ENCODE measurements at regions not wholly inside any gene's neighbourhood (a gene's known extent, or its start where the extent isn't known, plus 50 kb on each side); places are given as distances from the start of the nearest gene placed in this dataset.

GRCh38 chr2:41836948-41837347 is 210.9 kb upstream of the PKDCC start:
- peaks cover 0 to 3% (median 0%) of the 10 kb centered on the region in 8 donors for H3K9me3 Mint-ChIP-seq
- H3K4me3 Mint-ChIP-seq = no peak overlapping the region
- Histone ChIP-seq H3K4me1 (ENCODE audit: insufficient read depth, low read length) (peaks cover 10% of the 10 kb centered on the region), H3K9me3 (ENCODE audit: control insufficient read depth in 1 of 2, low read length in 2 of 2) (no peaks in the 10 kb centered on the region), H3K27me3 (ENCODE audit: insufficient read depth, low read length) (peaks cover 3% of the 10 kb centered on the region), H3K4me3 (ENCODE audit: low read length in 2 of 2) (no peak overlapping the region), H3K36me3 (ENCODE audit: insufficient read depth, low read length) (no peaks in the 10 kb centered on the region), H3K27ac (ENCODE audit: low read depth, low read length) (no peak overlapping the region)
- H3K27me3 Mint-ChIP-seq = peaks cover 19 to 30% of the 10 kb centered on the region in 2 donors
- intact Hi-C loops (cut with micrococcal nuclease) = no loop called here
- H3K27ac Mint-ChIP-seq = no peak overlapping the region
- ChIA-PET CTCF (ENCODE audit: partially characterized antibody) (interaction anchor here (1.5 kb wide), 1 partner anchor 249 kb away, joined by 4 read pairs; no protein-coding TSS in a partner anchor), POLR2A (ENCODE audit: partially characterized antibody) (no interaction called here)
- peaks cover 5 to 16% (median 11%) of the 10 kb centered on the region in 4 donors for H3K4me1 Mint-ChIP-seq
- DNase-seq = peak in 4 of 5 donors; percentile 12 to 30 (median 26)
- H3K36me3 Mint-ChIP-seq = no peaks in the 10 kb centered on the region

GRCh38 chr2:41837610-41838009 is 210.2 kb upstream of the PKDCC start:
- peaks cover 19 to 30% of the 10 kb centered on the region in 2 donors for H3K27me3 Mint-ChIP-seq
- peaks cover 5 to 16% (median 11%) of the 10 kb centered on the region in 4 donors for H3K4me1 Mint-ChIP-seq
- H3K27me3 ChIP-seq (ENCODE audit: insufficient read depth, low read length) = peaks cover 3% of the 10 kb centered on the region
- peaks cover 0 to 3% (median 0%) of the 10 kb centered on the region in 8 donors for H3K9me3 Mint-ChIP-seq
- intact Hi-C loops (cut with micrococcal nuclease) = no loop called here
- H3K4me1 ChIP-seq (ENCODE audit: insufficient read depth, low read length) = peaks cover 10% of the 10 kb centered on the region
- H3K27ac ChIP-seq (ENCODE audit: low read depth, low read length) = no peak overlapping the region
- no peak for DNase-seq
- no peak overlapping the region for H3K27ac Mint-ChIP-seq
- no peak overlapping the region for H3K4me3 ChIP-seq (ENCODE audit: low read length in 2 of 2)
- POLR2A ChIA-PET (ENCODE audit: partially characterized antibody) = no interaction called here
- no peaks in the 10 kb centered on the region for H3K9me3 ChIP-seq (ENCODE audit: control insufficient read depth in 1 of 2, low read length in 2 of 2)
- CTCF ChIA-PET (ENCODE audit: partially characterized antibody) = interaction anchor here (1.5 kb wide), 1 partner anchor 249 kb away, joined by 4 read pairs; no protein-coding TSS in a partner anchor
- no peaks in the 10 kb centered on the region for H3K36me3 ChIP-seq (ENCODE audit: insufficient read depth, low read length)
- H3K4me3 Mint-ChIP-seq = no peak overlapping the region
- no peaks in the 10 kb centered on the region for H3K36me3 Mint-ChIP-seq

- peaks cover 5 to 16% (median 11%) of the 10 kb centered on the region in 4 donors for H3K4me1 Mint-ChIP-seq
Measured at GRCh38 chr2:41840702-41841551, 206.9 kb upstream of the PKDCC start.

GRCh38 chr2:41846962-41847361 is 200.9 kb upstream of the PKDCC start:
- Mint-ChIP-seq H3K9me3 (no peaks in the 10 kb centered on the region), H3K27me3 (peaks cover 29 to 37% of the 10 kb centered on the region in 2 donors), H3K27ac (no peak overlapping the region), H3K4me1 (no peaks in the 10 kb centered on the region), H3K4me3 (no peak overlapping the region), H3K36me3 (no peaks in the 10 kb centered on the region)
- H3K4me1 ChIP-seq (ENCODE audit: insufficient read depth, low read length) = no peaks in the 10 kb centered on the region
- POLR2A ChIA-PET (ENCODE audit: partially characterized antibody) = no interaction called here
- CTCF ChIA-PET (ENCODE audit: partially characterized antibody) = interaction anchor here (1.2 kb wide), 1 partner anchor 239 kb away, joined by 6 read pairs; no protein-coding TSS in a partner anchor
- no peak overlapping the region for H3K27ac ChIP-seq (ENCODE audit: low read depth, low read length)
- no peaks in the 10 kb centered on the region for H3K9me3 ChIP-seq (ENCODE audit: control insufficient read depth in 1 of 2, low read length in 2 of 2)
- peaks cover 8% of the 10 kb centered on the region for H3K27me3 ChIP-seq (ENCODE audit: insufficient read depth, low read length)
- no peak for DNase-seq
- intact Hi-C loops (cut with micrococcal nuclease) = no loop called here
- H3K36me3 ChIP-seq (ENCODE audit: insufficient read depth, low read length) = no peaks in the 10 kb centered on the region
- no peak overlapping the region for H3K4me3 ChIP-seq (ENCODE audit: low read length in 2 of 2)

More at GRCh38 chr2:41840702-41841551, 206.9 kb upstream of the PKDCC start:
- H3K36me3 ChIP-seq (ENCODE audit: insufficient read depth, low read length) = no peaks in the 10 kb centered on the region
- Mint-ChIP-seq H3K27ac (peak overlapping the region; percentile 85 to 98 (median 94)), H3K27me3 (peaks cover 11 to 16% of the 10 kb centered on the region in 2 donors), H3K4me3 (peak overlapping the region; percentile 90 to 100 (median 96)), H3K36me3 (no peaks in the 10 kb centered on the region), H3K9me3 (peaks cover 0 to 2% (median 0%) of the 10 kb centered on the region in 8 donors)
- ChIA-PET CTCF (ENCODE audit: partially characterized antibody) (interaction anchor here (0.6 to 3.8 kb wide), 18 partner anchors 8 to 971 kb away, joined by 3 to 37 read pairs (median 4); no protein-coding TSS in a partner anchor), POLR2A (ENCODE audit: partially characterized antibody) (interaction anchor here (0.6 to 2.3 kb wide), 7 partner anchors 13 to 970 kb away, joined by 3 to 9 read pairs (median 5); no protein-coding TSS in a partner anchor)
- H3K27ac ChIP-seq (ENCODE audit: low read depth, low read length) = peak overlapping the region; percentile 75
- intact Hi-C loops (cut with micrococcal nuclease) = loop anchor here (1.0 to 5.0 kb wide), 7 partner anchors 245 to 969 kb away; partner anchors contain the start of genes COX7A2L and EML4
- H3K27me3 ChIP-seq (ENCODE audit: insufficient read depth, low read length) = peaks cover 3% of the 10 kb centered on the region
- H3K4me3 ChIP-seq (ENCODE audit: low read length in 2 of 2) = peak overlapping the region; percentile 85 to 86
- H3K4me1 ChIP-seq (ENCODE audit: insufficient read depth, low read length) = peaks cover 10% of the 10 kb centered on the region
- DNase-seq = peak; percentile 97 to 98 (median 97)
- no peaks in the 10 kb centered on the region for H3K9me3 ChIP-seq (ENCODE audit: control insufficient read depth in 1 of 2, low read length in 2 of 2)

- ChIA-PET CTCF (ENCODE audit: partially characterized antibody) (interaction anchor here (1.2 kb wide), 1 partner anchor 238 kb away, joined by 6 read pairs; no protein-coding TSS in a partner anchor), POLR2A (ENCODE audit: partially characterized antibody) (no interaction called here)
- intact Hi-C loops (cut with micrococcal nuclease) = no loop called here
- Histone ChIP-seq H3K9me3 (ENCODE audit: control insufficient read depth in 1 of 2, low read length in 2 of 2) (no peaks in the 10 kb centered on the region), H3K4me1 (ENCODE audit: insufficient read depth, low read length) (no peaks in the 10 kb centered on the region), H3K27ac (ENCODE audit: low read depth, low read length) (no peak overlapping the region), H3K27me3 (ENCODE audit: insufficient read depth, low read length) (peaks cover 8% of the 10 kb centered on the region), H3K36me3 (ENCODE audit: insufficient read depth, low read length) (no peaks in the 10 kb centered on the region), H3K4me3 (ENCODE audit: low read length in 2 of 2) (no peak overlapping the region)
- Mint-ChIP-seq H3K4me1 (no peaks in the 10 kb centered on the region), H3K36me3 (no peaks in the 10 kb centered on the region), H3K27me3 (peaks cover 31 to 39% of the 10 kb centered on the region in 2 donors), H3K27ac (no peak overlapping the region), H3K9me3 (no peaks in the 10 kb centered on the region), H3K4me3 (no peak overlapping the region)
- no peak for DNase-seq
Measured at GRCh38 chr2:41847744-41848441, 199.9 kb upstream of the PKDCC start.

GRCh38 chr2:41851554-41851953 is 196.3 kb upstream of the PKDCC start:
- Histone ChIP-seq H3K9me3 (ENCODE audit: control insufficient read depth in 1 of 2, low read length in 2 of 2) (no peaks in the 10 kb centered on the region), H3K27me3 (ENCODE audit: insufficient read depth, low read length) (peaks cover 8% of the 10 kb centered on the region), H3K27ac (ENCODE audit: low read depth, low read length) (no peak overlapping the region), H3K4me1 (ENCODE audit: insufficient read depth, low read length) (peaks cover 4% of the 10 kb centered on the region), H3K36me3 (ENCODE audit: insufficient read depth, low read length) (no peaks in the 10 kb centered on the region), H3K4me3 (ENCODE audit: low read length in 2 of 2) (no peak overlapping the region)
- no peak for DNase-seq
- Mint-ChIP-seq H3K4me3 (no peak overlapping the region), H3K9me3 (no peaks in the 10 kb centered on the region), H3K27ac (no peak overlapping the region), H3K4me1 (no peaks in the 10 kb centered on the region), H3K36me3 (no peaks in the 10 kb centered on the region), H3K27me3 (peaks cover 28 to 29% of the 10 kb centered on the region in 2 donors)
- intact Hi-C loops (cut with micrococcal nuclease) = no loop called here
- CTCF ChIA-PET (ENCODE audit: partially characterized antibody) = interaction anchor here (0.8 to 6.6 kb wide), 8 partner anchors 10 to 811 kb away, joined by 3 to 102 read pairs (median 3); no protein-coding TSS in a partner anchor
- POLR2A ChIA-PET (ENCODE audit: partially characterized antibody) = no interaction called here

All from CD4-positive, alpha-beta memory T cell (primary cell).